GM18867 (cell line): ENCODE measurements at regions not wholly inside any gene's neighbourhood (a gene's known extent, or its start where the extent isn't known, plus 50 kb on each side); places are given as distances from the start of the nearest gene placed in this dataset.

Experiments used
- ATAC-seq: cut with Tn5 transposase; IDR thresholded peaks from one replicate; pipeline ENCODE4 v1.9.1; 2021; ENCODE audit warnings: mild to moderate bottlenecking, moderate library complexity; ENCODE audit not compliant: unreplicated experiment

GRCh38 chr4:167290678-167291077, 56.4 kb upstream of the SPOCK3 start:
- no peak for ATAC-seq

- no peak for ATAC-seq
These were observed 74.6 kb upstream of the SPOCK3 start for GRCh38 chr4:167308876-167309275.

- no peak for ATAC-seq
These were observed 87.0 kb upstream of the SPOCK3 start for GRCh38 chr4:167321299-167321698.

GRCh38 chr4:167339781-167340180, 105.5 kb upstream of the SPOCK3 start:
- ATAC-seq = no peak

- ATAC-seq = no peak
These were observed 125.4 kb upstream of the SPOCK3 start for GRCh38 chr4:167359711-167360110.

GRCh38 chr4:167379076-167379835, 145.0 kb upstream of the SPOCK3 start:
- no peak for ATAC-seq

- ATAC-seq = no peak
These were observed 146.7 kb upstream of the SPOCK3 start for GRCh38 chr4:167380964-167381363.

GRCh38 chr4:167383291-167383690, 149.0 kb upstream of the SPOCK3 start:
- ATAC-seq = no peak

GRCh38 chr4:167397586-167397985, 163.3 kb upstream of the SPOCK3 start:
- ATAC-seq = no peak

- no peak for ATAC-seq
These were observed 164.9 kb upstream of the SPOCK3 start for GRCh38 chr4:167399201-167399600.

- ATAC-seq = no peak
These were observed 171.9 kb upstream of the SPOCK3 start for GRCh38 chr4:167406181-167406580.

- no peak for ATAC-seq
These were observed 181.2 kb upstream of the SPOCK3 start for GRCh38 chr4:167415461-167415860.

- ATAC-seq = no peak
These were observed 185.3 kb upstream of the SPOCK3 start for GRCh38 chr4:167419468-167420140.

- ATAC-seq = no peak
These were observed 186.9 kb upstream of the SPOCK3 start for GRCh38 chr4:167421201-167421600.

GRCh38 chr4:167424341-167425256, 190.3 kb upstream of the SPOCK3 start:
- ATAC-seq = no peak

- no peak for ATAC-seq
These were observed 193.9 kb upstream of the SPOCK3 start for GRCh38 chr4:167428156-167428555.

- no peak for ATAC-seq
These were observed 197.1 kb upstream of the SPOCK3 start for GRCh38 chr4:167431371-167431770.

- ATAC-seq = no peak
These were observed 201.5 kb upstream of the SPOCK3 start for GRCh38 chr4:167435786-167436185.

GRCh38 chr4:167443841-167444240, 209.5 kb upstream of the SPOCK3 start:
- ATAC-seq = no peak

GRCh38 chr4:167452922-167453430, 218.7 kb upstream of the SPOCK3 start:
- ATAC-seq = no peak

GRCh38 chr4:167456619-167457018, 222.3 kb upstream of the SPOCK3 start:
- no peak for ATAC-seq
